HCT116 (cell line): ENCODE measurements at regions not wholly inside any gene's neighbourhood (a gene's known extent, or its start where the extent isn't known, plus 50 kb on each side); places are given as distances from the start of the nearest gene placed in this dataset.

Experiments
- ATAC-seq: fragments of 200-7000 bp; cut with Tn5 transposase; 2 replicates; pipeline ENCODE4 v1.9.1; 2020; ENCODE audit warnings: mild to moderate bottlenecking, moderate library complexity
- BruUV-seq: library from RNA; stranded (reverse); fragments of 400-500 nt; replicated peaks from 2 replicates; lab custom pipeline; 2021; lab: Mats Ljungman, UMichigan
- CTCF ChIA-PET: fragments of 300-600 bp; sonication (Branson Sonifier 250); formaldehyde crosslinking; loops from one replicate; lab custom pipeline; 2021; ENCODE audit warnings: antibody characterized with exemption; lab: Charles Lee
- POLR2A ChIA-PET: fragments of 300-600, 350-600 bp; sonication (Branson Sonifier 250); formaldehyde crosslinking; loops from one replicate; lab custom pipeline; 2021; ENCODE audit warnings: antibody characterized with exemption; lab: Charles Lee
- RAD21 ChIA-PET, 2 experiments: fragments of 300-600 bp; sonication (Branson Sonifier 250); formaldehyde crosslinking; loops; one replicate each; lab custom pipeline; 2023; ENCODE audit warnings: low total read pairs in 2 of 2; ENCODE audit not compliant: uncharacterized antibody in 2 of 2, unreplicated experiment in 2 of 2, low non-redundant PET in 1 of 2; lab: Charles Lee
- DNase-seq: peaks from one replicate; pipeline ENCODE4 v3.0.0-alpha.2; 2010; ENCODE audit warnings: low read depth, low spot score
- H2AFZ ChIP-seq: fragments of 200-600 bp; shearing (Covaris generic), sonication (generic); 2 replicates; pipeline ENCODE4 v1.6.1; 2017; ENCODE audit warnings: low read depth, mixed run types, mixed read lengths, antibody characterized with exemption, low read length; ENCODE audit not compliant: poor library complexity, severe bottlenecking
- H3K27ac ChIP-seq: 2 replicates; pipeline ENCODE4 v1.5.1; 2012; ENCODE audit warnings: low read depth, low read length
- H3K27me3 ChIP-seq: fragments of 200-600 bp; sonication (generic); 2 replicates; pipeline ENCODE4 v1.6.1; 2016; ENCODE audit warnings: mixed run types, low read length, mixed read lengths; ENCODE audit not compliant: insufficient read depth
- H3K36me3 ChIP-seq, 2 experiments: fragments of 200-500 bp in 1 of 2; fragments of 200-600 bp in 1 of 2; sonication (Bioruptor generic) in 1 of 2; sonication (generic) in 1 of 2; 2 replicates each; pipeline versions ENCODE4 v1.5.1 to v1.6.1; 2014 to 2016; ENCODE audit warnings: low read length in 2 of 2, inconsistent platforms in 1 of 2, mixed read lengths in 1 of 2, mixed run types in 1 of 2; ENCODE audit not compliant: insufficient read depth in 2 of 2, control insufficient read depth in 1 of 2
- H3K4me1 ChIP-seq, 2 experiments: fragments of 200-600 bp in 1 of 2; sonication (generic) in 1 of 2; 2 replicates each; pipeline versions ENCODE4 v1.5.1 to v1.6.1; 2012 to 2017; ENCODE audit warnings: low read length in 2 of 2, inconsistent platforms in 1 of 2, mild to moderate bottlenecking in 1 of 2, mixed read lengths in 1 of 2, mixed run types in 1 of 2, moderate library complexity in 1 of 2; ENCODE audit not compliant: insufficient read depth in 2 of 2, control insufficient read depth in 1 of 2
- H3K4me2 ChIP-seq: fragments of 200-600 bp; sonication (generic); 2 replicates; pipeline ENCODE4 v1.6.1; 2017; ENCODE audit warnings: mixed run types, low read length, mixed read lengths
- H3K4me3 ChIP-seq, 2 experiments: fragments of 200-600 bp in 1 of 2; sonication (generic) in 1 of 2; replicated peaks in 1 of 2; 2 replicates each; pipeline ENCODE4 v1.5.1; 2011 to 2016; ENCODE audit warnings: low read length in 2 of 2, control low read depth in 1 of 2, low read depth in 1 of 2, mild to moderate bottlenecking in 1 of 2, mixed read lengths in 1 of 2, mixed run types in 1 of 2
- H3K79me2 ChIP-seq: fragments of 200-600 bp; sonication (generic); 2 replicates; pipeline ENCODE4 v1.6.1; 2017; ENCODE audit warnings: mild to moderate bottlenecking, mixed run types, low read length, moderate library complexity, mixed read lengths; ENCODE audit not compliant: insufficient read depth
- H3K9ac ChIP-seq: fragments of 200-600 bp; sonication (generic); 2 replicates; pipeline ENCODE4 v1.6.1; 2016; ENCODE audit warnings: low read length, mixed read lengths
- H3K9me2 ChIP-seq: fragments of 200-600 bp; sonication (generic), shearing (Covaris generic); 2 replicates; pipeline ENCODE4 v1.6.1; 2017; ENCODE audit warnings: mixed run types, mild to moderate bottlenecking, moderate library complexity; ENCODE audit not compliant: insufficient read depth
- H3K9me3 ChIP-seq, 2 experiments: fragments of 200-500 bp in 1 of 2; fragments of 200-600 bp in 1 of 2; sonication (Bioruptor generic) in 1 of 2; sonication (generic) in 1 of 2; 2 replicates each; pipeline ENCODE4 v1.6.1; 2014 to 2017; ENCODE audit warnings: low read length in 2 of 2, mixed read lengths in 2 of 2, inconsistent platforms in 1 of 2, low read depth in 1 of 2, mild to moderate bottlenecking in 1 of 2, mixed run types in 1 of 2, moderate library complexity in 1 of 2; ENCODE audit not compliant: control insufficient read depth in 1 of 2, insufficient read depth in 1 of 2
- H4K20me1 ChIP-seq: fragments of 200-600 bp; sonication (generic), shearing (Covaris generic); 2 replicates; pipeline ENCODE4 v1.6.1; 2017; ENCODE audit warnings: mixed run types, mild to moderate bottlenecking, moderate library complexity; ENCODE audit not compliant: insufficient read depth
- ATF3 ChIP-seq: IDR thresholded peaks from 2 replicates; pipeline ENCODE4 v1.6.1; 2012
- CBX3 ChIP-seq: IDR thresholded peaks from 2 replicates; pipeline ENCODE4 v1.6.1; 2012; ENCODE audit warnings: low read depth
- CEBPB ChIP-seq: IDR thresholded peaks from 2 replicates; pipeline ENCODE4 v1.6.1; 2012; ENCODE audit warnings: low read depth
- CTCF ChIP-seq, 3 experiments: fragments of 200-600 bp in 1 of 3; sonication (generic) in 1 of 3; IDR thresholded peaks in 2 of 3; conservative IDR thresholded peaks in 1 of 3; 2 replicates each; pipeline ENCODE4 v1.5.1; 2012 to 2017; ENCODE audit warnings: low read depth in 2 of 3, low read length in 2 of 3, antibody characterized with exemption in 1 of 3, borderline replicate concordance in 1 of 3, control low read depth in 1 of 3, mild to moderate bottlenecking in 1 of 3, mixed read lengths in 1 of 3, mixed run types in 1 of 3, moderate library complexity in 1 of 3; ENCODE audit not compliant: insufficient read depth in 1 of 3
- EGR1 ChIP-seq: IDR thresholded peaks from 2 replicates; pipeline ENCODE4 v1.6.1; 2012; ENCODE audit warnings: low read depth
- ELF1 ChIP-seq: IDR thresholded peaks from 2 replicates; pipeline ENCODE4 v1.6.1; 2012; ENCODE audit warnings: low read depth, borderline replicate concordance
- EZH2phosphoT487 ChIP-seq: fragments of 200-600 bp; IDR thresholded peaks from 2 replicates; pipeline ENCODE4 v1.6.1; 2018; ENCODE audit warnings: antibody characterized with exemption, borderline replicate concordance
- FOSL1 ChIP-seq: IDR thresholded peaks from 2 replicates; pipeline ENCODE4 v1.6.1; 2012; ENCODE audit warnings: low read depth
- JUND ChIP-seq: IDR thresholded peaks from 2 replicates; pipeline ENCODE4 v1.6.1; 2012
- MAX ChIP-seq: IDR thresholded peaks from 2 replicates; pipeline ENCODE4 v1.6.1; 2012
- POLR2A ChIP-seq: IDR thresholded peaks from 2 replicates; pipeline ENCODE4 v1.7.0; 2011; ENCODE audit warnings: borderline replicate concordance; ENCODE audit not compliant: insufficient read depth, insufficient read length; ENCODE audit errors: extremely low read depth
- POLR2AphosphoS5 ChIP-seq: IDR thresholded peaks from 2 replicates; pipeline ENCODE4 v1.6.1; 2011; ENCODE audit warnings: mild to moderate bottlenecking, low read depth, low read length, moderate library complexity
- RAD21 ChIP-seq: IDR thresholded peaks from 2 replicates; pipeline ENCODE4 v1.6.1; 2012; ENCODE audit warnings: low read depth, mild to moderate bottlenecking
- REST ChIP-seq: IDR thresholded peaks from 2 replicates; pipeline ENCODE4 v1.6.1; 2012; ENCODE audit warnings: low read depth
- SP1 ChIP-seq: IDR thresholded peaks from 2 replicates; pipeline ENCODE4 v1.6.1; 2012; ENCODE audit warnings: low read depth
- TCF7L2 ChIP-seq: IDR thresholded peaks from 2 replicates; pipeline ENCODE4 v1.7.0; 2011; ENCODE audit warnings: borderline replicate concordance, inconsistent platforms; ENCODE audit not compliant: insufficient read depth, insufficient read length; ENCODE audit errors: extremely low read depth
- YY1 ChIP-seq: IDR thresholded peaks from 2 replicates; pipeline ENCODE4 v1.6.1; 2011; ENCODE audit warnings: low read length, low read depth, moderate library complexity, mild to moderate bottlenecking; ENCODE audit not compliant: insufficient replicate concordance; ENCODE audit errors: extremely low read depth
- ZFX ChIP-seq: fragments of 450-650 bp; IDR thresholded peaks from 2 replicates; pipeline ENCODE4 v1.6.1; 2017
- intact Hi-C: fragments of 100-400 bp; cut with micrococcal nuclease; formaldehyde crosslinking; loops from 2 replicates; pipeline ENCODE4 v1.10.0; 2022

- Histone ChIP-seq H3K9me2 (no peaks in the 10 kb centered on the region), H3K4me2 (no peak overlapping the region), H3K27me3 (no peaks in the 10 kb centered on the region), H4K20me1 (no peaks in the 10 kb centered on the region), H3K4me1 (no peaks in the 10 kb centered on the region), H3K79me2 (no peaks in the 10 kb centered on the region), H2AFZ (no peak overlapping the region), H3K9ac (no peak overlapping the region), H3K9me3 (no peaks in the 10 kb centered on the region), H3K36me3 (no peaks in the 10 kb centered on the region), H3K27ac (no peak overlapping the region), H3K4me3 (no peak overlapping the region)
- TF ChIP-seq YY1 (no peak), POLR2AphosphoS5 (no peak), REST (no peak), ELF1 (no peak), CEBPB (no peak), JUND (no peak), CTCF (IDR thresholded peaks at IDR 0.05 in 2 of 3, conservative IDR thresholded peaks at IDR 0.05 in 1 of 3; ENCODE audit: borderline replicate concordance in 1 of 3, insufficient read depth in 1 of 3, low read depth in 2 of 3, low read length in 2 of 3) (no peak), MAX (no peak), EGR1 (no peak), SP1 (no peak), POLR2A (no peak), EZH2phosphoT487 (no peak), FOSL1 (no peak), RAD21 (no peak), ATF3 (no peak), CBX3 (no peak), TCF7L2 (no peak), ZFX (no peak)
- intact Hi-C loops = no loop called here
- BruUV-seq = no TSS peak
- ChIA-PET RAD21 (no interaction called here), CTCF (no interaction called here), POLR2A (no interaction called here)
- ATAC-seq (no peak), DNase-seq (no peak)
Measured at GRCh38 chr4:177041356-177041755, 248.6 kb upstream of the VEGFC start.
